ENCODE measurements at regions not wholly inside any gene's neighbourhood (a gene's known extent, or its start where the extent isn't known, plus 50 kb on each side); places are given as distances from the start of the nearest gene placed in this dataset.

- H3K27ac Mint-ChIP-seq, result no peak overlapping the region
- no peaks in the 10 kb centered on the region for H3K4me1 Mint-ChIP-seq (ENCODE audit: low read depth)
- H3K9me3 Mint-ChIP-seq, result no peaks in the 10 kb centered on the region
- peaks cover 3% of the 10 kb centered on the region for H3K27me3 Mint-ChIP-seq
- CTCF ChIA-PET, result no interaction called here
- H3K4me3 Mint-ChIP-seq, result no peak overlapping the region
- no peak for DNase-seq
- POLR2A ChIA-PET, result no interaction called here
- intact Hi-C loops (cut with micrococcal nuclease), result no loop called here
- no peaks in the 10 kb centered on the region for H3K36me3 Mint-ChIP-seq
These were observed 93.7 kb downstream of the OR2K2 start for GRCh38 chr9:111236332-111236731.

GRCh38 chr9:111233963-111234362, 96.1 kb downstream of the OR2K2 start:
- no peaks in the 10 kb centered on the region for H3K36me3 Mint-ChIP-seq
- POLR2A ChIA-PET, result no interaction called here
- H3K27me3 Mint-ChIP-seq, result no peaks in the 10 kb centered on the region
- no peak overlapping the region for H3K27ac Mint-ChIP-seq
- intact Hi-C loops (cut with micrococcal nuclease), result no loop called here
- no peaks in the 10 kb centered on the region for H3K4me1 Mint-ChIP-seq (ENCODE audit: low read depth)
- DNase-seq, result no peak
- CTCF ChIA-PET, result no interaction called here
- H3K9me3 Mint-ChIP-seq, result no peaks in the 10 kb centered on the region
- H3K4me3 Mint-ChIP-seq, result no peak overlapping the region

- Mint-ChIP-seq H3K36me3 (no peaks in the 10 kb centered on the region), H3K4me3 (no peak overlapping the region), H3K4me1 (ENCODE audit: low read depth) (no peaks in the 10 kb centered on the region), H3K9me3 (no peaks in the 10 kb centered on the region), H3K27me3 (no peaks in the 10 kb centered on the region), H3K27ac (no peak overlapping the region)
- intact Hi-C loops (cut with micrococcal nuclease), result no loop called here
- POLR2A ChIA-PET, result no interaction called here
- DNase-seq, result no peak
- CTCF ChIA-PET, result no interaction called here
These were observed 96.8 kb downstream of the OR2K2 start for GRCh38 chr9:111232997-111233790.

- POLR2A ChIA-PET, result no interaction called here
- no peaks in the 10 kb centered on the region for H3K36me3 Mint-ChIP-seq
- CTCF ChIA-PET, result no interaction called here
- H3K4me3 Mint-ChIP-seq, result no peak overlapping the region
- H3K27me3 Mint-ChIP-seq, result no peaks in the 10 kb centered on the region
- H3K27ac Mint-ChIP-seq, result no peak overlapping the region
- no peak for DNase-seq
- intact Hi-C loops (cut with micrococcal nuclease), result no loop called here
- no peaks in the 10 kb centered on the region for H3K9me3 Mint-ChIP-seq
- H3K4me1 Mint-ChIP-seq (ENCODE audit: low read depth), result no peaks in the 10 kb centered on the region
These were observed 98.0 kb downstream of the OR2K2 start for GRCh38 chr9:111231801-111232580.

- no peaks in the 10 kb centered on the region for H3K9me3 Mint-ChIP-seq
- ChIA-PET CTCF (no interaction called here), POLR2A (no interaction called here)
- intact Hi-C loops (cut with micrococcal nuclease), result no loop called here
- H3K36me3 Mint-ChIP-seq, result no peaks in the 10 kb centered on the region
- no peak for DNase-seq
- H3K4me1 Mint-ChIP-seq (ENCODE audit: low read depth), result no peaks in the 10 kb centered on the region
- H3K27me3 Mint-ChIP-seq, result no peaks in the 10 kb centered on the region
- no peak overlapping the region for H3K4me3 Mint-ChIP-seq
- H3K27ac Mint-ChIP-seq, result no peak overlapping the region
These were observed 107.3 kb downstream of the OR2K2 start for GRCh38 chr9:111222757-111223156.

- H3K4me1 Mint-ChIP-seq (ENCODE audit: low read depth), result no peaks in the 10 kb centered on the region
- ChIA-PET POLR2A (no interaction called here), CTCF (no interaction called here)
- DNase-seq, result no peak
- no peak overlapping the region for H3K27ac Mint-ChIP-seq
- H3K4me3 Mint-ChIP-seq, result no peak overlapping the region
- H3K27me3 Mint-ChIP-seq, result no peaks in the 10 kb centered on the region
- intact Hi-C loops (cut with micrococcal nuclease), result no loop called here
- H3K36me3 Mint-ChIP-seq, result no peaks in the 10 kb centered on the region
- peaks cover 9% of the 10 kb centered on the region for H3K9me3 Mint-ChIP-seq
These were observed 117.2 kb downstream of the OR2K2 start for GRCh38 chr9:111212874-111213273.

GRCh38 chr9:111198936-111199335, 131.1 kb downstream of the OR2K2 start:
- POLR2A ChIA-PET, result no interaction called here
- Mint-ChIP-seq H3K36me3 (no peaks in the 10 kb centered on the region), H3K4me3 (no peak overlapping the region), H3K27me3 (no peaks in the 10 kb centered on the region), H3K9me3 (peaks cover 23% of the 10 kb centered on the region), H3K27ac (no peak overlapping the region), H3K4me1 (ENCODE audit: low read depth) (no peaks in the 10 kb centered on the region)
- CTCF ChIA-PET, result no interaction called here
- intact Hi-C loops (cut with micrococcal nuclease), result no loop called here
- no peak for DNase-seq

GRCh38 chr9:111197256-111197655, 132.8 kb downstream of the OR2K2 start:
- POLR2A ChIA-PET, result no interaction called here
- H3K9me3 Mint-ChIP-seq, result peaks cover 10% of the 10 kb centered on the region
- H3K27me3 Mint-ChIP-seq, result no peaks in the 10 kb centered on the region
- CTCF ChIA-PET, result no interaction called here
- H3K4me3 Mint-ChIP-seq, result no peak overlapping the region
- DNase-seq, result no peak
- no peak overlapping the region for H3K27ac Mint-ChIP-seq
- H3K4me1 Mint-ChIP-seq (ENCODE audit: low read depth), result no peaks in the 10 kb centered on the region
- intact Hi-C loops (cut with micrococcal nuclease), result no loop called here
- H3K36me3 Mint-ChIP-seq, result no peaks in the 10 kb centered on the region

GRCh38 chr9:111195766-111196165, 134.3 kb downstream of the OR2K2 start:
- Mint-ChIP-seq H3K27me3 (no peaks in the 10 kb centered on the region), H3K36me3 (no peaks in the 10 kb centered on the region), H3K4me3 (no peak overlapping the region), H3K27ac (no peak overlapping the region), H3K4me1 (ENCODE audit: low read depth) (no peaks in the 10 kb centered on the region), H3K9me3 (peaks cover 7% of the 10 kb centered on the region)
- intact Hi-C loops (cut with micrococcal nuclease), result no loop called here
- CTCF ChIA-PET, result no interaction called here
- DNase-seq, result no peak
- POLR2A ChIA-PET, result no interaction called here

- intact Hi-C loops (cut with micrococcal nuclease), result no loop called here
- Mint-ChIP-seq H3K36me3 (no peaks in the 10 kb centered on the region), H3K4me3 (no peak overlapping the region), H3K4me1 (ENCODE audit: low read depth) (no peaks in the 10 kb centered on the region), H3K27ac (no peak overlapping the region), H3K9me3 (no peaks in the 10 kb centered on the region), H3K27me3 (no peaks in the 10 kb centered on the region)
- ChIA-PET POLR2A (no interaction called here), CTCF (no interaction called here)
- DNase-seq, result no peak
These were observed 136.9 kb downstream of the OR2K2 start for GRCh38 chr9:111193095-111193494.

- CTCF ChIA-PET, result no interaction called here
These were observed 137.4 kb downstream of the OR2K2 start for GRCh38 chr9:111192650-111193049.

GRCh38 chr9:111190347-111190746, 139.7 kb downstream of the OR2K2 start:
- no peak overlapping the region for H3K27ac Mint-ChIP-seq
- H3K4me1 Mint-ChIP-seq (ENCODE audit: low read depth), result no peaks in the 10 kb centered on the region
- POLR2A ChIA-PET, result no interaction called here
- CTCF ChIA-PET, result no interaction called here
- intact Hi-C loops (cut with micrococcal nuclease), result no loop called here
- no peak overlapping the region for H3K4me3 Mint-ChIP-seq
- DNase-seq, result no peak
- no peaks in the 10 kb centered on the region for H3K27me3 Mint-ChIP-seq
- H3K36me3 Mint-ChIP-seq, result no peaks in the 10 kb centered on the region
- H3K9me3 Mint-ChIP-seq, result no peaks in the 10 kb centered on the region

More at GRCh38 chr9:111192650-111193049, 137.4 kb downstream of the OR2K2 start:
- Mint-ChIP-seq H3K27ac (no peak overlapping the region), H3K27me3 (no peaks in the 10 kb centered on the region), H3K9me3 (no peaks in the 10 kb centered on the region), H3K4me1 (ENCODE audit: low read depth) (no peaks in the 10 kb centered on the region), H3K4me3 (no peak overlapping the region), H3K36me3 (no peaks in the 10 kb centered on the region)
- intact Hi-C loops (cut with micrococcal nuclease), result no loop called here
- POLR2A ChIA-PET, result no interaction called here
- no peak for DNase-seq

- Mint-ChIP-seq H3K27ac (no peak overlapping the region), H3K9me3 (peaks cover 4% of the 10 kb centered on the region), H3K36me3 (no peaks in the 10 kb centered on the region), H3K4me3 (no peak overlapping the region), H3K27me3 (no peaks in the 10 kb centered on the region), H3K4me1 (ENCODE audit: low read depth) (no peaks in the 10 kb centered on the region)
- intact Hi-C loops (cut with micrococcal nuclease), result no loop called here
- POLR2A ChIA-PET, result no interaction called here
- DNase-seq, result no peak
- CTCF ChIA-PET, result no interaction called here
These were observed 142.6 kb downstream of the OR2K2 start for GRCh38 chr9:111187376-111187775.
